Adrenal gland (tissue), 5 donors: ENCODE measurements at regions not wholly inside any gene's neighbourhood (a gene's known extent, or its start where the extent isn't known, plus 50 kb on each side); places are given as distances from the start of the nearest gene placed in this dataset.

Experiments used
- POLR2A ChIP-seq, 2 donors: fragments of 450-650 bp; IDR thresholded peaks; one replicate each; pipeline ENCODE4 v1.6.1; 2017; ENCODE audit warnings: antibody characterized with exemption in 2 of 2, mild to moderate bottlenecking in 2 of 2, moderate library complexity in 1 of 2
- TF ChIP-seq, protein P1 (sequence below), 6 experiments: fragments of 450-650 bp in 4 of 6; fragments of 200-600 bp in 2 of 6; sonication (generic) in 1 of 6; IDR thresholded peaks; 1 replicate in 5 of 6; 2 replicates in 1 of 6; pipeline versions ENCODE4 v1.5.1 to v1.8.0; 2016 to 2021; ENCODE audit warnings: antibody characterized with exemption in 6 of 6, mild to moderate bottlenecking in 2 of 6, moderate library complexity in 1 of 6
- donor health status: DM: no; HTN: no; CAD: no.

DNA sequence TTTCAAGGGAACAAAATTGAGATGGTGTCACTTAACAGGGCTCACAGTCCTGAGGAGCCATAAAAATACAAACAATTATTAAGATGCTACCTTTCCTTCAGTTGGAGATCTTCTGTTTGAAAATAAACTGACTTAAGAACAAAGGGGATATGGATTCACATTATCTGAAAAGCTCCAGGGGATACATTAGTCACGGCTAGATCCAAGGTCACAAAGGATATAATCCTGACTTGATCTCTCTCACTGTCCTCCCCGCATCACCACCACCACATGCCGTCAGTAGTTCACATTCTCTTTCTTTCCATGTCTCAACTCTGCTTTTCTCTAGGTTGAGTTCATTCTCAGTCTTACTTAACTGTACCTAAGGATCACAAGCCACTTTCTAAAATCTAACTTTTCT is 530.4 kb upstream of the MARCKS start:
- TF ChIP-seq, protein P1, sequence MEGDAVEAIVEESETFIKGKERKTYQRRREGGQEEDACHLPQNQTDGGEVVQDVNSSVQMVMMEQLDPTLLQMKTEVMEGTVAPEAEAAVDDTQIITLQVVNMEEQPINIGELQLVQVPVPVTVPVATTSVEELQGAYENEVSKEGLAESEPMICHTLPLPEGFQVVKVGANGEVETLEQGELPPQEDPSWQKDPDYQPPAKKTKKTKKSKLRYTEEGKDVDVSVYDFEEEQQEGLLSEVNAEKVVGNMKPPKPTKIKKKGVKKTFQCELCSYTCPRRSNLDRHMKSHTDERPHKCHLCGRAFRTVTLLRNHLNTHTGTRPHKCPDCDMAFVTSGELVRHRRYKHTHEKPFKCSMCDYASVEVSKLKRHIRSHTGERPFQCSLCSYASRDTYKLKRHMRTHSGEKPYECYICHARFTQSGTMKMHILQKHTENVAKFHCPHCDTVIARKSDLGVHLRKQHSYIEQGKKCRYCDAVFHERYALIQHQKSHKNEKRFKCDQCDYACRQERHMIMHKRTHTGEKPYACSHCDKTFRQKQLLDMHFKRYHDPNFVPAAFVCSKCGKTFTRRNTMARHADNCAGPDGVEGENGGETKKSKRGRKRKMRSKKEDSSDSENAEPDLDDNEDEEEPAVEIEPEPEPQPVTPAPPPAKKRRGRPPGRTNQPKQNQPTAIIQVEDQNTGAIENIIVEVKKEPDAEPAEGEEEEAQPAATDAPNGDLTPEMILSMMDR (IDR thresholded peaks at IDR 0.05) = no peak
- no peak for TF ChIP-seq POLR2A (IDR thresholded peaks at IDR 0.05)
